HG03432 (cell line): ENCODE measurements at regions not wholly inside any gene's neighbourhood (a gene's known extent, or its start where the extent isn't known, plus 50 kb on each side); places are given as distances from the start of the nearest gene placed in this dataset.
"Not testable (repeated sequence)": the region's sequence is repeated elsewhere in the genome, so short reads cannot be mapped to it uniquely, and the experiment has no call there.

Experiments used
- ATAC-seq: cut with Tn5 transposase; IDR thresholded peaks from one replicate; pipeline ENCODE4 v1.9.1; 2021; ENCODE audit warnings: mild to moderate bottlenecking, moderate library complexity; ENCODE audit not compliant: unreplicated experiment

GRCh38 chr14:56025191-56025590, 93.0 kb upstream of the PELI2 start:
- ATAC-seq: no peak

GRCh38 chr14:56026506-56026905, 91.7 kb upstream of the PELI2 start:
- ATAC-seq: no peak

- ATAC-seq: no peak
These were observed 90.8 kb upstream of the PELI2 start for GRCh38 chr14:56027421-56027820.

GRCh38 chr14:56027916-56028712, 90.1 kb upstream of the PELI2 start:
- no peak for ATAC-seq

GRCh38 chr14:56036353-56036752, 81.9 kb upstream of the PELI2 start:
- ATAC-seq: no peak

- no peak for ATAC-seq
These were observed 78.1 kb upstream of the PELI2 start for GRCh38 chr14:56040121-56040520.

- ATAC-seq: no peak
These were observed 74.0 kb upstream of the PELI2 start for GRCh38 chr14:56044196-56044595.

- ATAC-seq: no peak
These were observed 71.7 kb upstream of the PELI2 start for GRCh38 chr14:56046546-56046945.

GRCh38 chr14:56046996-56047395, 71.2 kb upstream of the PELI2 start:
- ATAC-seq: no peak

- ATAC-seq: no peak
These were observed 68.7 kb upstream of the PELI2 start for GRCh38 chr14:56049536-56049935.

GRCh38 chr14:56055511-56055910, 62.7 kb upstream of the PELI2 start:
- ATAC-seq: no peak

GRCh38 chr14:56056031-56056430, 62.2 kb upstream of the PELI2 start:
- ATAC-seq: no peak

- ATAC-seq: no peak
These were observed 61.0 kb upstream of the PELI2 start for GRCh38 chr14:56057071-56057741.

GRCh38 chr14:56057767-56058166, 60.4 kb upstream of the PELI2 start:
- no peak for ATAC-seq

GRCh38 chr14:56059054-56059453, 59.2 kb upstream of the PELI2 start:
- ATAC-seq: no peak

- ATAC-seq: no peak
These were observed 57.2 kb upstream of the PELI2 start for GRCh38 chr14:56061051-56061450.

GRCh38 chr14:56063131-56063530, 55.1 kb upstream of the PELI2 start:
- ATAC-seq: no peak

- ATAC-seq: no peak
These were observed 53.7 kb upstream of the PELI2 start for GRCh38 chr14:56064513-56064912.

GRCh38 chr14:56065199-56065598, 53.0 kb upstream of the PELI2 start:
- ATAC-seq: not testable (repeated sequence)

GRCh38 chr14:56065621-56066290, 52.5 kb upstream of the PELI2 start:
- ATAC-seq: no peak
